Fibroblast of lung (primary cell): ENCODE measurements at regions not wholly inside any gene's neighbourhood (a gene's known extent, or its start where the extent isn't known, plus 50 kb on each side); places are given as distances from the start of the nearest gene placed in this dataset.

Experiments
- DNase-seq, 2 donors: peaks; one replicate each; pipeline versions ENCODE4 v3.0.0 to v3.0.0-alpha.2; 2010; ENCODE audit warnings: low read depth in 2 of 2
- H2AFZ ChIP-seq: 2 replicates; pipeline ENCODE4 v1.5.1; 2012; ENCODE audit warnings: low read length, control low read depth, inconsistent platforms
- H3K27ac ChIP-seq: 2 replicates; pipeline ENCODE4 v1.5.1; 2011; ENCODE audit warnings: low read length, control low read depth; ENCODE audit not compliant: insufficient read depth
- H3K27me3 ChIP-seq: 2 replicates; pipeline ENCODE4 v1.5.1; 2011; ENCODE audit warnings: mild to moderate bottlenecking, low read length; ENCODE audit not compliant: control insufficient read depth, insufficient read depth
- H3K36me3 ChIP-seq: 2 replicates; pipeline ENCODE4 v1.5.1; 2011; ENCODE audit warnings: low read length; ENCODE audit not compliant: control insufficient read depth, insufficient read depth
- H3K4me1 ChIP-seq: 2 replicates; pipeline ENCODE4 v1.5.1; 2011; ENCODE audit warnings: low read length; ENCODE audit not compliant: control insufficient read depth, insufficient read depth; ENCODE audit errors: extremely low read depth
- H3K4me2 ChIP-seq: 2 replicates; pipeline ENCODE4 v1.5.1; 2011; ENCODE audit warnings: low read length, control low read depth; ENCODE audit not compliant: insufficient read depth; ENCODE audit errors: extremely low read depth
- H3K4me3 ChIP-seq, 4 experiments: fragments of 200-600 bp in 1 of 4; sonication (generic) in 1 of 4; replicated peaks in 1 of 4; 2 replicates each; pipeline ENCODE4 v1.5.1; 2011 to 2016; ENCODE audit warnings: low read length in 4 of 4, low read depth in 3 of 4, mild to moderate bottlenecking in 3 of 4, control low read depth in 2 of 4, inconsistent platforms in 1 of 4, mixed read lengths in 1 of 4; ENCODE audit not compliant: insufficient read depth in 1 of 4; ENCODE audit errors: control extremely low read depth in 1 of 4
- H3K79me2 ChIP-seq: 2 replicates; pipeline ENCODE4 v1.5.1; 2012; ENCODE audit warnings: mild to moderate bottlenecking, low read length, inconsistent platforms; ENCODE audit not compliant: control insufficient read depth, insufficient read depth
- H3K9ac ChIP-seq: 2 replicates; pipeline ENCODE4 v1.5.1; 2011; ENCODE audit warnings: mild to moderate bottlenecking, low read length, control low read depth; ENCODE audit not compliant: insufficient read depth
- H3K9me3 ChIP-seq: 2 replicates; pipeline ENCODE4 v1.5.1; 2012; ENCODE audit warnings: low read depth, low read length; ENCODE audit not compliant: control insufficient read depth, insufficient read depth
- H4K20me1 ChIP-seq: 2 replicates; pipeline ENCODE4 v1.5.1; 2011; ENCODE audit warnings: low read length; ENCODE audit not compliant: control insufficient read depth, insufficient read depth; ENCODE audit errors: extremely low read depth
- CTCF ChIP-seq, 2 donors: IDR thresholded peaks in 1 of 2; conservative IDR thresholded peaks in 1 of 2; 1 replicate in 1 of 2; 2 replicates in 1 of 2; pipeline ENCODE4 v1.5.1; 2011 to 2012; ENCODE audit warnings: low read length in 2 of 2, control low read depth in 1 of 2, inconsistent platforms in 1 of 2, low read depth in 1 of 2, mild to moderate bottlenecking in 1 of 2
- EZH2 ChIP-seq: IDR thresholded peaks from 2 replicates; pipeline ENCODE4 v1.5.1; 2012; ENCODE audit warnings: low read length, control low read depth, mild to moderate bottlenecking; ENCODE audit errors: missing control alignments

DNA sequence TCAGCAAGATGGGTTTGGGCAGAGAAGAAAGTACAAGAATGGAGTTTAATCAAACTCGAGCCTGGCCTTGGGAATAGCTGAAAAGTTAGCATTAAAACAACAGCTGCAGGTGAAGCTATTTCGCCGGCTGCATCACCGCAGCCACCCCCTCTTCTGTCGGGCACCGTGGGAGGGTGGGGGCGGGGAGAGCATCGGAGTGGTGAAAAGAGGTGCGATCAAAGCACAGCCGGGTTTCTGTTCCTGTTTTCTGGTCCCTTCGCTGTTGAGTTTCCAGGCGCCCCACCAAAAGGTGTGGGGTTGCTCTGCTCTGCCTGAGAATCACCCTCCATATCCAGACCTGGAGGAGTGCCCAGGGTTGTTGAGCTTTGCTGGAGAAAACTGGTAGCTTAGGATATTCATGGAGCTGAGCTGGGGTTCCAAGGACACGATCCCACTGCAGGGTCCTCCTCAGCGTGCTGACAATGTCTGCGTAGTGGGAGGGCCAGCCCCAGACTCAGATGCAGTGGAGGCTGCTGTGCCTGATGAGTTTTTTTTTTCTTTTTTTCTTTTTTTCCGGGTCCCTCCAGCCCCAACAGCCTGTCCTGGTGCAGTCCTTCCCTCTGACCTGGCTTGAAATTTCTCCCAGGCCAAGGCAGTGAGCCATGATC lies 127.5 kb upstream of the C1orf174 start:
- H3K9ac ChIP-seq: no peak overlapping the region
- no peaks in the 10 kb centered on the region for H4K20me1 ChIP-seq
- DNase-seq: no peak
- H3K4me2 ChIP-seq: no peak overlapping the region
- H3K79me2 ChIP-seq: no peaks in the 10 kb centered on the region
- H2AFZ ChIP-seq: no peak overlapping the region
- no peaks in the 10 kb centered on the region for H3K36me3 ChIP-seq
- no peak overlapping the region for H3K27ac ChIP-seq
- no peaks in the 10 kb centered on the region for H3K9me3 ChIP-seq
- TF ChIP-seq CTCF (conservative IDR thresholded peaks at IDR 0.05 in 1 of 2, IDR thresholded peaks at IDR 0.05 in 1 of 2; ENCODE audit: low read depth in 1 of 2, low read length in 2 of 2) (no peak), EZH2 (no peak)
- no peak overlapping the region for H3K4me3 ChIP-seq
- H3K27me3 ChIP-seq: no peaks in the 10 kb centered on the region
- no peaks in the 10 kb centered on the region for H3K4me1 ChIP-seq

- Histone ChIP-seq H3K27ac (no peak overlapping the region), H3K36me3 (no peaks in the 10 kb centered on the region), H3K4me1 (no peaks in the 10 kb centered on the region), H3K4me2 (no peak overlapping the region), H4K20me1 (no peaks in the 10 kb centered on the region), H3K4me3 (no peak overlapping the region), H3K9me3 (no peaks in the 10 kb centered on the region), H2AFZ (no peak overlapping the region), H3K9ac (no peak overlapping the region), H3K79me2 (no peaks in the 10 kb centered on the region), H3K27me3 (no peaks in the 10 kb centered on the region)
- TF ChIP-seq EZH2: no peak
- no peak for TF ChIP-seq CTCF (conservative IDR thresholded peaks at IDR 0.05 in 1 of 2, IDR thresholded peaks at IDR 0.05 in 1 of 2; ENCODE audit: low read depth in 1 of 2, low read length in 2 of 2)
- no peak for DNase-seq
Observed at GRCh38 chr1:4028139-4028501, 128.0 kb upstream of the C1orf174 start.

- Histone ChIP-seq H2AFZ (no peak overlapping the region), H3K9me3 (no peaks in the 10 kb centered on the region), H3K79me2 (no peaks in the 10 kb centered on the region), H3K9ac (no peak overlapping the region), H3K4me2 (no peak overlapping the region), H3K27ac (no peak overlapping the region), H3K4me3 (no peak overlapping the region), H3K4me1 (no peaks in the 10 kb centered on the region), H3K36me3 (no peaks in the 10 kb centered on the region), H3K27me3 (no peaks in the 10 kb centered on the region), H4K20me1 (no peaks in the 10 kb centered on the region)
- no peak for DNase-seq
- TF ChIP-seq EZH2: no peak
- TF ChIP-seq CTCF (conservative IDR thresholded peaks at IDR 0.05 in 1 of 2, IDR thresholded peaks at IDR 0.05 in 1 of 2; ENCODE audit: low read depth in 1 of 2, low read length in 2 of 2): no peak
Observed at GRCh38 chr1:4029376-4029775, 129.3 kb upstream of the C1orf174 start.
